HG03565 (cell line): ENCODE measurements at regions not wholly inside any gene's neighbourhood (a gene's known extent, or its start where the extent isn't known, plus 50 kb on each side); places are given as distances from the start of the nearest gene placed in this dataset.

Source experiments
- ATAC-seq: cut with Tn5 transposase; IDR thresholded peaks from one replicate; pipeline ENCODE4 v1.9.1; 2021; ENCODE audit warnings: mild to moderate bottlenecking, moderate library complexity; ENCODE audit not compliant: unreplicated experiment

- no peak for ATAC-seq
Measured at GRCh38 chr10:128934492-128934891, 532.5 kb upstream of the MGMT start.

- no peak for ATAC-seq
Measured at GRCh38 chr10:128936392-128936791, 530.6 kb upstream of the MGMT start.

- ATAC-seq = no peak
Measured at GRCh38 chr10:128938558-128938957, 528.5 kb upstream of the MGMT start.

- ATAC-seq = no peak
Measured at GRCh38 chr10:128940081-128940480, 527.0 kb upstream of the MGMT start.

GRCh38 chr10:128943111-128943510 is 523.9 kb upstream of the MGMT start:
- no peak for ATAC-seq

GRCh38 chr10:128945398-128945797 is 521.6 kb upstream of the MGMT start:
- ATAC-seq = no peak

- ATAC-seq = no peak
Measured at GRCh38 chr10:128950159-128950915, 516.7 kb upstream of the MGMT start.

- no peak for ATAC-seq
Measured at GRCh38 chr10:128950916-128951275, 516.1 kb upstream of the MGMT start.

GRCh38 chr10:128952856-128953255 is 514.2 kb upstream of the MGMT start:
- ATAC-seq = no peak

GRCh38 chr10:128956149-128956548 is 510.9 kb upstream of the MGMT start:
- ATAC-seq = no peak

GRCh38 chr10:128957221-128957620 is 509.8 kb upstream of the MGMT start:
- no peak for ATAC-seq

GRCh38 chr10:128958834-128959690 is 508.0 kb upstream of the MGMT start:
- ATAC-seq = no peak

- ATAC-seq = no peak
Measured at GRCh38 chr10:128959746-128960145, 507.3 kb upstream of the MGMT start.

GRCh38 chr10:128960517-128960916 is 506.5 kb upstream of the MGMT start:
- no peak for ATAC-seq

GRCh38 chr10:128962182-128962581 is 504.9 kb upstream of the MGMT start:
- no peak for ATAC-seq

- no peak for ATAC-seq
Measured at GRCh38 chr10:128963211-128964099, 503.6 kb upstream of the MGMT start.

- no peak for ATAC-seq
Measured at GRCh38 chr10:128964100-128964403, 503.0 kb upstream of the MGMT start.

- no peak for ATAC-seq
Measured at GRCh38 chr10:128967980-128968756, 498.9 kb upstream of the MGMT start.

GRCh38 chr10:128969551-128969950 is 497.5 kb upstream of the MGMT start:
- no peak for ATAC-seq

GRCh38 chr10:128971374-128972035 is 495.5 kb upstream of the MGMT start:
- no peak for ATAC-seq
